ENCODE measurements at regions not wholly inside any gene's neighbourhood (a gene's known extent, or its start where the extent isn't known, plus 50 kb on each side); places are given as distances from the start of the nearest gene placed in this dataset.

- no peaks in the 10 kb centered on the region for H3K36me3 ChIP-seq
- no peak overlapping the region for H3K4me3 ChIP-seq
- H3K27me3 ChIP-seq = no peaks in the 10 kb centered on the region
- peaks cover 3% of the 10 kb centered on the region for H3K9me3 ChIP-seq (ENCODE audit: low read depth)
- DNase-seq (ENCODE audit: low read depth in 1 of 2, low spot score in 1 of 2) = no peak
- H3K4me1 ChIP-seq (ENCODE audit: low read depth) = peaks cover 4% of the 10 kb centered on the region
- H3K27ac ChIP-seq = no peak overlapping the region
- TF ChIP-seq CTCF (IDR thresholded peaks at IDR 0.05; ENCODE audit: low read depth, low read length) = no peak
These were observed 233.1 kb upstream of the SPRY1 start for GRCh38 chr4:123163501-123163900.

GRCh38 chr4:123166023-123166422 lies 230.6 kb upstream of the SPRY1 start:
- Histone ChIP-seq H3K27me3 (no peaks in the 10 kb centered on the region), H3K4me1 (ENCODE audit: low read depth) (no peaks in the 10 kb centered on the region), H3K36me3 (no peaks in the 10 kb centered on the region), H3K4me3 (no peak overlapping the region), H3K9me3 (ENCODE audit: low read depth) (peaks cover 3% of the 10 kb centered on the region), H3K27ac (no peak overlapping the region)
- no peak for TF ChIP-seq CTCF (IDR thresholded peaks at IDR 0.05; ENCODE audit: low read depth, low read length)
- DNase-seq (ENCODE audit: low read depth in 1 of 2, low spot score in 1 of 2) = no peak

- Histone ChIP-seq H3K4me3 (no peak overlapping the region), H3K27me3 (no peaks in the 10 kb centered on the region), H3K9me3 (ENCODE audit: low read depth) (peaks cover 3% of the 10 kb centered on the region), H3K36me3 (no peaks in the 10 kb centered on the region), H3K4me1 (ENCODE audit: low read depth) (no peaks in the 10 kb centered on the region), H3K27ac (no peak overlapping the region)
- DNase-seq (ENCODE audit: low read depth in 1 of 2, low spot score in 1 of 2) = no peak
- no peak for TF ChIP-seq CTCF (IDR thresholded peaks at IDR 0.05; ENCODE audit: low read depth, low read length)
These were observed 228.7 kb upstream of the SPRY1 start for GRCh38 chr4:123167931-123168330.

- no peaks in the 10 kb centered on the region for H3K36me3 ChIP-seq
- peaks cover 3% of the 10 kb centered on the region for H3K9me3 ChIP-seq (ENCODE audit: low read depth)
- H3K27ac ChIP-seq = no peak overlapping the region
- no peaks in the 10 kb centered on the region for H3K27me3 ChIP-seq
- no peaks in the 10 kb centered on the region for H3K4me1 ChIP-seq (ENCODE audit: low read depth)
- TF ChIP-seq CTCF (IDR thresholded peaks at IDR 0.05; ENCODE audit: low read depth, low read length) = no peak
- no peak for DNase-seq (ENCODE audit: low read depth in 1 of 2, low spot score in 1 of 2)
- H3K4me3 ChIP-seq = no peak overlapping the region
These were observed 227.8 kb upstream of the SPRY1 start for GRCh38 chr4:123168812-123169211.

GRCh38 chr4:123170843-123171242 lies 225.8 kb upstream of the SPRY1 start:
- H3K4me3 ChIP-seq = no peak overlapping the region
- H3K27me3 ChIP-seq = no peaks in the 10 kb centered on the region
- no peak overlapping the region for H3K27ac ChIP-seq
- peaks cover 3% of the 10 kb centered on the region for H3K9me3 ChIP-seq (ENCODE audit: low read depth)
- TF ChIP-seq CTCF (IDR thresholded peaks at IDR 0.05; ENCODE audit: low read depth, low read length) = no peak
- no peak for DNase-seq (ENCODE audit: low read depth in 1 of 2, low spot score in 1 of 2)
- no peaks in the 10 kb centered on the region for H3K36me3 ChIP-seq
- no peaks in the 10 kb centered on the region for H3K4me1 ChIP-seq (ENCODE audit: low read depth)

GRCh38 chr4:123176605-123177004 lies 220.0 kb upstream of the SPRY1 start:
- H3K36me3 ChIP-seq = no peaks in the 10 kb centered on the region
- no peaks in the 10 kb centered on the region for H3K4me1 ChIP-seq (ENCODE audit: low read depth)
- no peak overlapping the region for H3K27ac ChIP-seq

More at GRCh38 chr4:123176605-123177004, 220.0 kb upstream of the SPRY1 start:
- Histone ChIP-seq H3K4me3 (no peak overlapping the region), H3K9me3 (ENCODE audit: low read depth) (no peaks in the 10 kb centered on the region), H3K27me3 (no peaks in the 10 kb centered on the region)
- DNase-seq (ENCODE audit: low read depth in 1 of 2, low spot score in 1 of 2) = no peak
- TF ChIP-seq CTCF (IDR thresholded peaks at IDR 0.05; ENCODE audit: low read depth, low read length) = no peak

Measured in cardiac muscle cell (in vitro differentiated cells and primary cell).